Naive thymus-derived CD4-positive, alpha-beta T cell (primary cell): ENCODE measurements at regions not wholly inside any gene's neighbourhood (a gene's known extent, or its start where the extent isn't known, plus 50 kb on each side); places are given as distances from the start of the nearest gene placed in this dataset.

ENCODE experiments used
- ATAC-seq: fragments of 150-1000 bp; cut with Tn5 transposase; 2 replicates; pipeline ENCODE4 v1.10.0; 2021; ENCODE audit warnings: mild to moderate bottlenecking, moderate library complexity
- CTCF ChIA-PET: fragments of 350-600 bp; sonication (Branson Sonifier 250); formaldehyde crosslinking; loops from one replicate; lab custom pipeline; 2021; ENCODE audit warnings: antibody characterized with exemption; lab: Charles Lee
- POLR2A ChIA-PET: fragments of 350-600 bp; sonication (Branson Sonifier 250); formaldehyde crosslinking; loops from one replicate; lab custom pipeline; 2021; ENCODE audit warnings: antibody characterized with exemption, inconsistent platforms; lab: Charles Lee
- DNase-seq, 9 donors: peaks; one replicate each; pipeline versions ENCODE4 v3.0.0 to v3.0.0-alpha.2; 2020 to 2022; ENCODE audit warnings: mixed read lengths in 1 of 9
- H3K27ac ChIP-seq: one replicate; pipeline ENCODE4 v1.7.0; 2013; ENCODE audit warnings: mild to moderate bottlenecking, low read depth, low read length, moderate library complexity
- H3K27me3 ChIP-seq, 2 donors: one replicate each; pipeline ENCODE4 v1.7.0; 2013; ENCODE audit warnings: low read length in 2 of 2, mild to moderate bottlenecking in 2 of 2, moderate library complexity in 2 of 2; ENCODE audit not compliant: control insufficient read depth in 2 of 2, insufficient read depth in 2 of 2
- H3K36me3 ChIP-seq, 3 experiments: 1 replicate in 2 of 3; 2 replicates in 1 of 3; pipeline ENCODE4 v1.7.0; 2013; ENCODE audit warnings: low read length in 3 of 3, mild to moderate bottlenecking in 3 of 3, moderate library complexity in 1 of 3; ENCODE audit not compliant: insufficient read depth in 3 of 3, control insufficient read depth in 2 of 3
- H3K4me1 ChIP-seq, 2 donors: one replicate each; pipeline ENCODE4 v1.7.0; 2013; ENCODE audit warnings: low read length in 2 of 2, mild to moderate bottlenecking in 2 of 2, moderate library complexity in 1 of 2; ENCODE audit not compliant: control insufficient read depth in 2 of 2, insufficient read depth in 2 of 2
- H3K4me3 ChIP-seq: 2 replicates; pipeline ENCODE4 v1.7.0; 2013; ENCODE audit warnings: mild to moderate bottlenecking, low read length
- H3K9me3 ChIP-seq, 3 experiments: 1 replicate in 2 of 3; 2 replicates in 1 of 3; pipeline ENCODE4 v1.7.0; 2013; ENCODE audit warnings: low read length in 3 of 3; ENCODE audit not compliant: control insufficient read depth in 2 of 3
- H3K27ac Mint-ChIP-seq, 9 donors: one replicate each; pipeline ENCODE4 v1.8.0; 2020 to 2022; ENCODE audit warnings: mixed read lengths in 9 of 9, mild to moderate bottlenecking in 8 of 9, moderate library complexity in 5 of 9, inconsistent platforms in 2 of 9
- H3K27me3 Mint-ChIP-seq, 5 donors: one replicate each; pipeline ENCODE4 v1.8.0; 2021 to 2022; ENCODE audit warnings: mixed read lengths in 5 of 5, mild to moderate bottlenecking in 1 of 5
- H3K36me3 Mint-ChIP-seq, 5 donors: one replicate each; pipeline ENCODE4 v1.8.0; 2020 to 2022; ENCODE audit warnings: mixed read lengths in 5 of 5, mild to moderate bottlenecking in 3 of 5, inconsistent platforms in 1 of 5
- H3K4me1 Mint-ChIP-seq, 7 donors: one replicate each; pipeline ENCODE4 v1.8.0; 2020 to 2022; ENCODE audit warnings: mixed read lengths in 7 of 7, mild to moderate bottlenecking in 3 of 7, inconsistent platforms in 1 of 7
- H3K4me3 Mint-ChIP-seq, 10 donors: one replicate each; pipeline ENCODE4 v1.8.0; 2020 to 2022; ENCODE audit warnings: mild to moderate bottlenecking in 10 of 10, mixed read lengths in 10 of 10, moderate library complexity in 6 of 10, inconsistent platforms in 2 of 10
- H3K9me3 Mint-ChIP-seq, 11 donors: one replicate each; pipeline ENCODE4 v1.8.0; 2020 to 2022; ENCODE audit warnings: mixed read lengths in 11 of 11, mild to moderate bottlenecking in 4 of 11, inconsistent platforms in 1 of 11, moderate library complexity in 1 of 11
- intact Hi-C, 2 donors: fragments of 100-400 bp; cut with micrococcal nuclease; formaldehyde crosslinking; loops; one replicate each; pipeline ENCODE4 v1.15.1; 2023

- intact Hi-C loops: no loop called here
- no peak for ATAC-seq
- Histone ChIP-seq H3K4me3 (no peak overlapping the region), H3K36me3 (no peaks in the 10 kb centered on the region), H3K4me1 (no peaks in the 10 kb centered on the region), H3K27me3 (no peaks in the 10 kb centered on the region), H3K9me3 (no peaks in the 10 kb centered on the region), H3K27ac (no peak overlapping the region)
- H3K27ac Mint-ChIP-seq: no peak overlapping the region
- H3K36me3 Mint-ChIP-seq: peaks cover 0 to 5% (median 0%) of the 10 kb centered on the region in 5 donors
- peaks cover 39 to 88% (median 69%) of the 10 kb centered on the region in 5 donors for H3K27me3 Mint-ChIP-seq
- ChIA-PET CTCF (no interaction called here), POLR2A (no interaction called here)
- peaks cover 0 to 21% (median 11%) of the 10 kb centered on the region in 11 donors for H3K9me3 Mint-ChIP-seq
- peaks cover 0 to 9% (median 3%) of the 10 kb centered on the region in 7 donors for H3K4me1 Mint-ChIP-seq
- DNase-seq: no peak
- H3K4me3 Mint-ChIP-seq: no peak overlapping the region
Measured at GRCh38 chr1:47513393-47513792, 75.5 kb downstream of the FOXD2 start.

DNA sequence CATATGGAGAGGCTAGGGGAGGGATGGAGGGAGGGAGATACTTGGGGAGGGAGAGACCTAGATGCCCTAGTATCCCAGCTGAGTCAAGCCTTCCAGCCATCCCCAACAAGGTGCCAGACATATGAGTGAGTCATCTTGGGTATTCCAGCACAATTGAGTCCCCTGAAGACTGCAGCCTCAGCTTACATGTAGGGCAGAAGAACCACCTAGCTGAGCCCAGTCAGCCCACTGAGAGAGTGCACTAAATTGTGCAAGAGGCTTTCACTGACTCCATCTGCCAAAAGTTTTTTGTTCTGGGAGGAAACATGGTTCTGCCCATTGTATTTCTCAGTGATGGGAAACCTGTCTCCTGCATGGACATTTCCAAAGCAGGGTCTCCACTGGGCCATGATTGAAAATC, 76.4 kb downstream of the FOXD2 start:
- Histone ChIP-seq H3K36me3 (no peaks in the 10 kb centered on the region), H3K4me3 (no peak overlapping the region), H3K27me3 (no peaks in the 10 kb centered on the region), H3K27ac (no peak overlapping the region), H3K9me3 (no peaks in the 10 kb centered on the region), H3K4me1 (no peaks in the 10 kb centered on the region)
- Mint-ChIP-seq H3K27me3 (peaks cover 32 to 92% (median 68%) of the 10 kb centered on the region in 5 donors), H3K9me3 (peaks cover 0 to 21% (median 12%) of the 10 kb centered on the region in 11 donors), H3K4me3 (no peak overlapping the region), H3K36me3 (peaks cover 0 to 5% (median 0%) of the 10 kb centered on the region in 5 donors), H3K27ac (no peak overlapping the region), H3K4me1 (peaks cover 0 to 3% (median 0%) of the 10 kb centered on the region in 7 donors)
- CTCF ChIA-PET: no interaction called here
- intact Hi-C loops: no loop called here
- no peak for DNase-seq
- ATAC-seq: no peak
- POLR2A ChIA-PET: no interaction called here

DNA sequence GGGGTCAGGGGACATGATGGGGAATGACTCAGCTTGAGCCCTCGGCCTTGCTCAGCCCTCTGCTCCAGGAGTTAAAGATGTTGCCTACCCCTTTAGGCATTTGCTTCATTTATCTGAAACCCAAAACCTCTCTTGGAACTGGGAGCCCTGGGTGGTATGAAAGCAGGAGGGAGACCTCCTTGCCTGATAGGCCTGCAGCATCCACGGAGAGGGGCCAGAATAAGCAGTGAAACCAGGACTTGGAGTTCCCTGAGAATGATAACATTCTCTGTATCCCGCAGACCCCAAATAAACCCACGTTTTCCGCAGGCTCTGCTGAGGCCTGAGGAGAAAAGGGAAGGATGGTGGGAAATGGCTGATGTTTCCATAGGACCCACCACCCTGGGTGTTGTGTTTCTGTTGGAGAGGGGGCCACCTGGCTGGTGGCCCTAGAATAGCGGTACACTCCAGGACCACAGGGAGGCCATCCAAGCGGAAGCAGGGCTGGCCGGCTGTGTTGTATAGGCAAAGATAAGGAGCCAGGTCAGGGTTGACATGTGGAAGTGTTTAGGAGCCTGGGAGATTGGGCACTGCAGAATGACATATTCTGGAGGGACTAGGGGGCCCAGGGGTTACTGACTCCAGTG, 77.4 kb downstream of the FOXD2 start:
- intact Hi-C loops: no loop called here
- Mint-ChIP-seq H3K36me3 (peaks cover 0 to 5% (median 0%) of the 10 kb centered on the region in 5 donors), H3K27ac (no peak overlapping the region), H3K9me3 (peaks cover 0 to 21% (median 12%) of the 10 kb centered on the region in 11 donors), H3K4me3 (no peak overlapping the region), H3K4me1 (no peaks in the 10 kb centered on the region), H3K27me3 (peaks cover 22 to 86% (median 61%) of the 10 kb centered on the region in 5 donors)
- Histone ChIP-seq H3K4me1 (no peaks in the 10 kb centered on the region), H3K4me3 (no peak overlapping the region), H3K36me3 (no peaks in the 10 kb centered on the region), H3K9me3 (no peaks in the 10 kb centered on the region), H3K27ac (no peak overlapping the region), H3K27me3 (no peaks in the 10 kb centered on the region)
- ATAC-seq (no peak), DNase-seq (no peak)
- ChIA-PET CTCF (no interaction called here), POLR2A (no interaction called here)

DNA sequence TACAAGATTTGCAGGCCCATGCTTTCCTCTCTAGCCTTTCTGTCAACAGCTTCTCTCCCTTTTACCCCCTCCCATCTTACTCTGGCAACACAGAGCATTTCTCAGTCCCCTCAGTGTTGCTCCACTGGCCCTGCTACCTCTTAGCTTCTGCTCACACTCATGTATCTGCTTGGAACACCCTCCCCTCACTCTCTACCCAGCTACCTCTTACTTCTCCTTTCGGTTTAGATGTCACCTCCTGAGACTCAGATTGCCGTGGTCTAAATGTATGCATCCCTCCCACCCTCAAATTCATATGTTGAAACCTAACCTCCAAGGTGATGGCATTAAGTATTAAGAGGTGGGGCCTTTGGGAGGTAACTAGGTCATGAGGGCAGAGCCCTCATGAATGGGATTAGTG, 80.1 kb downstream of the FOXD2 start:
- CTCF ChIA-PET: no interaction called here
- no peak for DNase-seq
- intact Hi-C loops: no loop called here
- ATAC-seq: no peak
- Mint-ChIP-seq H3K4me1 (no peaks in the 10 kb centered on the region), H3K36me3 (peaks cover 0 to 5% (median 0%) of the 10 kb centered on the region in 5 donors), H3K4me3 (no peak overlapping the region), H3K27me3 (peaks cover 12 to 79% (median 52%) of the 10 kb centered on the region in 5 donors), H3K9me3 (peaks cover 0 to 19% (median 10%) of the 10 kb centered on the region in 11 donors), H3K27ac (no peak overlapping the region)
- H3K4me3 ChIP-seq: no peak overlapping the region
- POLR2A ChIA-PET: no interaction called here
- no peaks in the 10 kb centered on the region for H3K4me1 ChIP-seq
- no peaks in the 10 kb centered on the region for H3K27me3 ChIP-seq
- H3K27ac ChIP-seq: no peak overlapping the region
- H3K36me3 ChIP-seq: no peaks in the 10 kb centered on the region
- H3K9me3 ChIP-seq: no peaks in the 10 kb centered on the region

GRCh38 chr1:47519491-47519890, 81.6 kb downstream of the FOXD2 start:
- Mint-ChIP-seq H3K4me1 (peaks cover 0 to 2% (median 0%) of the 10 kb centered on the region in 7 donors), H3K36me3 (peaks cover 0 to 3% (median 0%) of the 10 kb centered on the region in 5 donors), H3K9me3 (peaks cover 0 to 8% (median 4%) of the 10 kb centered on the region in 11 donors), H3K4me3 (no peak overlapping the region), H3K27me3 (peaks cover 17 to 79% (median 51%) of the 10 kb centered on the region in 5 donors), H3K27ac (no peak overlapping the region)
- ChIA-PET CTCF (no interaction called here), POLR2A (no interaction called here)
- no peaks in the 10 kb centered on the region for H3K9me3 ChIP-seq
- ATAC-seq: no peak
- H3K4me3 ChIP-seq: no peak overlapping the region
- intact Hi-C loops: no loop called here
- no peaks in the 10 kb centered on the region for H3K27me3 ChIP-seq
- DNase-seq: no peak
- no peaks in the 10 kb centered on the region for H3K36me3 ChIP-seq
- no peaks in the 10 kb centered on the region for H3K4me1 ChIP-seq
- H3K27ac ChIP-seq: no peak overlapping the region

DNA sequence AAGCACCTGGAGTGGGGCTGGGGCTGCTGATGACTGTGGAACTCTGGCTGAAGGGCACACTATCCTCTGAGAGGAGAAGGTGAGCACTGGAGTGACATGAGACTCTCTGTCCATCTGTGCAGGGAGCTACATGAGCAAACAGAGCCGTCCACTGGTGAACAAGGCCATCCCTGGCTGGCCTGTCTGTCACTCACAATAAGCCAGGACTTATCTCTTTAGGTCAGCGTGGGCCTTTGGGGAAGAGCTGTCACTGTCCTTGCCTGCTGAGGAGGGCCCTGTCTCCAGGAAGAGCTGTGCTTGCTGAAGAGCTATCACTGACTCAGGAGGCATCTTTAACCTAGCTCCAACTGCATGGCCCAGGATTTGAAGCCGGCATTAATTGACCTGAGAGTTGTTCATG, 82.1 kb downstream of the FOXD2 start:
- Histone ChIP-seq H3K4me1 (no peaks in the 10 kb centered on the region), H3K27me3 (no peaks in the 10 kb centered on the region), H3K36me3 (no peaks in the 10 kb centered on the region), H3K27ac (no peak overlapping the region), H3K9me3 (no peaks in the 10 kb centered on the region), H3K4me3 (no peak overlapping the region)
- H3K4me1 Mint-ChIP-seq: peaks cover 0 to 2% (median 0%) of the 10 kb centered on the region in 7 donors
- no peak overlapping the region for H3K4me3 Mint-ChIP-seq
- POLR2A ChIA-PET: no interaction called here
- intact Hi-C loops: no loop called here
- H3K36me3 Mint-ChIP-seq: no peaks in the 10 kb centered on the region
- no peak overlapping the region for H3K27ac Mint-ChIP-seq
- CTCF ChIA-PET: no interaction called here
- H3K27me3 Mint-ChIP-seq: peaks cover 21 to 79% (median 52%) of the 10 kb centered on the region in 5 donors
- peaks cover 0 to 4% (median 0%) of the 10 kb centered on the region in 11 donors for H3K9me3 Mint-ChIP-seq
- ATAC-seq (no peak), DNase-seq (no peak)
